Fibroblast of skin of right quadriceps (primary cell): ENCODE measurements at regions not wholly inside any gene's neighbourhood (a gene's known extent, or its start where the extent isn't known, plus 50 kb on each side); places are given as distances from the start of the nearest gene placed in this dataset.
A peak's percentile ranks its signal among the peaks of the same experiment; 100 is the strongest.
"Not testable (repeated sequence)": the region's sequence is repeated elsewhere in the genome, so short reads cannot be mapped to it uniquely, and the experiment has no call there.

Experiments used
- DNase-seq: peaks from one replicate; pipeline ENCODE4 v3.0.0-alpha.2; 2013

GRCh38 chr18:59799383-59800015, 100.3 kb upstream of the PMAIP1 start:
- peak; percentile 25 for DNase-seq

- DNase-seq: no peak
These were observed 98.7 kb upstream of the CCBE1 start for GRCh38 chr18:59795882-59796281.

GRCh38 chr18:59792353-59792752, 95.1 kb upstream of the CCBE1 start:
- no peak for DNase-seq

- not testable (repeated sequence) for DNase-seq
These were observed 93.2 kb upstream of the CCBE1 start for GRCh38 chr18:59790346-59790936.

- DNase-seq: peak; percentile 27
These were observed 91.5 kb upstream of the CCBE1 start for GRCh38 chr18:59788791-59789106.

- peak; percentile 80 for DNase-seq
These were observed 91.0 kb upstream of the CCBE1 start for GRCh38 chr18:59787998-59788790.

GRCh38 chr18:59784694-59785093, 87.5 kb upstream of the CCBE1 start:
- no peak for DNase-seq

GRCh38 chr18:59783138-59783537, 85.9 kb upstream of the CCBE1 start:
- DNase-seq: peak; percentile 76

GRCh38 chr18:59779979-59780378, 82.8 kb upstream of the CCBE1 start:
- peak; percentile 86 for DNase-seq

GRCh38 chr18:59778434-59778833, 81.2 kb upstream of the CCBE1 start:
- no peak for DNase-seq

GRCh38 chr18:59777636-59778035, 80.4 kb upstream of the CCBE1 start:
- DNase-seq: no peak

GRCh38 chr18:59769129-59769865, 72.1 kb upstream of the CCBE1 start:
- peak; percentile 44 for DNase-seq

GRCh38 chr18:59768409-59768808, 71.2 kb upstream of the CCBE1 start:
- DNase-seq: no peak

- DNase-seq: peak; percentile 45
These were observed 70.5 kb upstream of the CCBE1 start for GRCh38 chr18:59767732-59768131.

- DNase-seq: no peak
These were observed 68.1 kb upstream of the CCBE1 start for GRCh38 chr18:59765343-59765742.

GRCh38 chr18:59764281-59764680, 67.1 kb upstream of the CCBE1 start:
- DNase-seq: no peak

- no peak for DNase-seq
These were observed 66.4 kb upstream of the CCBE1 start for GRCh38 chr18:59763541-59764136.

- DNase-seq: peak; percentile 46
These were observed 63.7 kb upstream of the CCBE1 start for GRCh38 chr18:59760619-59761600.

GRCh38 chr18:59760212-59760611, 63.0 kb upstream of the CCBE1 start:
- DNase-seq: peak; percentile 39

GRCh38 chr18:59758837-59759236, 61.6 kb upstream of the CCBE1 start:
- DNase-seq: no peak

- no peak for DNase-seq
These were observed 60.9 kb upstream of the CCBE1 start for GRCh38 chr18:59758106-59758505.

GRCh38 chr18:59752666-59753065, 55.4 kb upstream of the CCBE1 start:
- DNase-seq: peak; percentile 31
